ENCODE measurements at regions not wholly inside any gene's neighbourhood (a gene's known extent, or its start where the extent isn't known, plus 50 kb on each side); places are given as distances from the start of the nearest gene placed in this dataset.

- Histone ChIP-seq H4K20me1 (ENCODE audit: control insufficient read depth, extremely low read depth, insufficient read depth, low read length) (no peaks in the 10 kb centered on the region), H3K36me3 (ENCODE audit: control insufficient read depth, insufficient read depth, low read length) (no peaks in the 10 kb centered on the region), H3K4me2 (ENCODE audit: extremely low read depth, insufficient read depth, low read length) (no peak overlapping the region), H3K9me3 (ENCODE audit: control insufficient read depth, insufficient read depth, low read depth, low read length) (no peaks in the 10 kb centered on the region), H2AFZ (ENCODE audit: low read length) (no peak overlapping the region), H3K79me2 (ENCODE audit: control insufficient read depth, insufficient read depth, low read length) (no peaks in the 10 kb centered on the region), H3K27me3 (ENCODE audit: control insufficient read depth, insufficient read depth, low read length) (no peaks in the 10 kb centered on the region), H3K27ac (ENCODE audit: insufficient read depth, low read length) (no peak overlapping the region), H3K4me1 (ENCODE audit: control insufficient read depth, extremely low read depth, insufficient read depth, low read length) (no peaks in the 10 kb centered on the region), H3K4me3 (replicated peaks in 1 of 4; ENCODE audit: control extremely low read depth in 1 of 4, insufficient read depth in 1 of 4, low read depth in 3 of 4, low read length in 4 of 4) (no peak overlapping the region), H3K9ac (ENCODE audit: insufficient read depth, low read length) (no peak overlapping the region)
- no peak for TF ChIP-seq EZH2 (IDR thresholded peaks at IDR 0.05; ENCODE audit: low read length, missing control alignments)
- no peak for TF ChIP-seq CTCF (conservative IDR thresholded peaks at IDR 0.05 in 1 of 2, IDR thresholded peaks at IDR 0.05 in 1 of 2; ENCODE audit: low read depth in 1 of 2, low read length in 2 of 2)
- no peak for DNase-seq (ENCODE audit: low read depth in 2 of 2)
These were observed 202.4 kb downstream of the IDS start for GRCh38 chrX:149302705-149303104.

- TF ChIP-seq CTCF (conservative IDR thresholded peaks at IDR 0.05 in 1 of 2, IDR thresholded peaks at IDR 0.05 in 1 of 2; ENCODE audit: low read depth in 1 of 2, low read length in 2 of 2) (no peak), EZH2 (IDR thresholded peaks at IDR 0.05; ENCODE audit: low read length, missing control alignments) (no peak)
- no peak for DNase-seq (ENCODE audit: low read depth in 2 of 2)
- H3K9me3 ChIP-seq (ENCODE audit: control insufficient read depth, insufficient read depth, low read depth, low read length) = no peaks in the 10 kb centered on the region
These were observed 207.0 kb downstream of the IDS start for GRCh38 chrX:149298111-149298510.

GRCh38 chrX:149296092-149296491, 209.0 kb downstream of the IDS start:
- no peak for DNase-seq (ENCODE audit: low read depth in 2 of 2)
- Histone ChIP-seq H2AFZ (ENCODE audit: low read length) (no peak overlapping the region), H3K27ac (ENCODE audit: insufficient read depth, low read length) (no peak overlapping the region), H3K27me3 (ENCODE audit: control insufficient read depth, insufficient read depth, low read length) (no peaks in the 10 kb centered on the region), H4K20me1 (ENCODE audit: control insufficient read depth, extremely low read depth, insufficient read depth, low read length) (no peaks in the 10 kb centered on the region), H3K4me3 (replicated peaks in 1 of 4; ENCODE audit: control extremely low read depth in 1 of 4, insufficient read depth in 1 of 4, low read depth in 3 of 4, low read length in 4 of 4) (no peak overlapping the region), H3K79me2 (ENCODE audit: control insufficient read depth, insufficient read depth, low read length) (no peaks in the 10 kb centered on the region), H3K36me3 (ENCODE audit: control insufficient read depth, insufficient read depth, low read length) (no peaks in the 10 kb centered on the region), H3K9me3 (ENCODE audit: control insufficient read depth, insufficient read depth, low read depth, low read length) (no peaks in the 10 kb centered on the region), H3K4me2 (ENCODE audit: extremely low read depth, insufficient read depth, low read length) (no peak overlapping the region), H3K4me1 (ENCODE audit: control insufficient read depth, extremely low read depth, insufficient read depth, low read length) (no peaks in the 10 kb centered on the region), H3K9ac (ENCODE audit: insufficient read depth, low read length) (no peak overlapping the region)
- TF ChIP-seq EZH2 (IDR thresholded peaks at IDR 0.05; ENCODE audit: low read length, missing control alignments) = no peak
- TF ChIP-seq CTCF (conservative IDR thresholded peaks at IDR 0.05 in 1 of 2, IDR thresholded peaks at IDR 0.05 in 1 of 2; ENCODE audit: low read depth in 1 of 2, low read length in 2 of 2) = no peak

More at GRCh38 chrX:149298111-149298510, 207.0 kb downstream of the IDS start:
- no peaks in the 10 kb centered on the region for H3K36me3 ChIP-seq (ENCODE audit: control insufficient read depth, insufficient read depth, low read length)
- H3K4me2 ChIP-seq (ENCODE audit: extremely low read depth, insufficient read depth, low read length) = no peak overlapping the region
- H3K79me2 ChIP-seq (ENCODE audit: control insufficient read depth, insufficient read depth, low read length) = no peaks in the 10 kb centered on the region
- H3K27me3 ChIP-seq (ENCODE audit: control insufficient read depth, insufficient read depth, low read length) = no peaks in the 10 kb centered on the region
- H3K9ac ChIP-seq (ENCODE audit: insufficient read depth, low read length) = no peak overlapping the region
- no peak overlapping the region for H2AFZ ChIP-seq (ENCODE audit: low read length)
- H3K4me1 ChIP-seq (ENCODE audit: control insufficient read depth, extremely low read depth, insufficient read depth, low read length) = no peaks in the 10 kb centered on the region
- H3K4me3 ChIP-seq (replicated peaks in 1 of 4; ENCODE audit: control extremely low read depth in 1 of 4, insufficient read depth in 1 of 4, low read depth in 3 of 4, low read length in 4 of 4) = no peak overlapping the region
- H4K20me1 ChIP-seq (ENCODE audit: control insufficient read depth, extremely low read depth, insufficient read depth, low read length) = no peaks in the 10 kb centered on the region
- no peak overlapping the region for H3K27ac ChIP-seq (ENCODE audit: insufficient read depth, low read length)
